ENCODE measurements at regions not wholly inside any gene's neighbourhood (a gene's known extent, or its start where the extent isn't known, plus 50 kb on each side); places are given as distances from the start of the nearest gene placed in this dataset.

DNA sequence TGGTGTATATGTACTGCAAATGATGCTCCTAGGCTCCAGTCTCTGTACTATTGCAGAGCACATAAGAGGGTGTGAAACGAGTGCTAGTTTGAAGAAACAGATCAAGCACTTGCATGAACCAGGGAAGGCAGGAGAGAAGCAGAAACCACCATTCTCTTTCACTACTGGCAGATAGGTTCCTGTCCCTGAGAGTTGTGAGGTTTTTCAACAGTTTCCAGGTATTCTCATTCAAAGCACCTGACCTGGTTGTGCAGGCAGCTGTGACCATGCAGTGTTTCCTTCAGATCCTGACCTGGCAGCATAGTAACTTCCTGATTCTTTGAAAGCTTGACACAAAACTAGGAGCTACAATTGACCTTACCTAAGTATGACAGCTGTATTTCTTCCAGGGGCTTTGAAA lies 164.9 kb downstream of the UFM1 start:
- H3K36me3 ChIP-seq (ENCODE audit: control insufficient read depth, insufficient read depth, low read length): no peaks in the 10 kb centered on the region

GRCh38 chr13:38518328-38518727 lies 168.5 kb upstream of the FREM2 start:
- CTCF ChIA-PET: interaction anchor here (0.7 to 1.2 kb wide), 2 partner anchors 9 to 13 kb away, joined by 3 read pairs; no protein-coding TSS in a partner anchor
- H3K27me3 ChIP-seq (ENCODE audit: control insufficient read depth, insufficient read depth, low read length): no peaks in the 10 kb centered on the region; the same call in 1 of the 2 replicates
- no peak for DNase-seq (ENCODE audit: low read depth)
- POLR2A ChIA-PET: no interaction called here
- no peaks in the 10 kb centered on the region for H3K36me3 ChIP-seq (ENCODE audit: control insufficient read depth, insufficient read depth, low read length)
- TF ChIP-seq, protein P1, sequence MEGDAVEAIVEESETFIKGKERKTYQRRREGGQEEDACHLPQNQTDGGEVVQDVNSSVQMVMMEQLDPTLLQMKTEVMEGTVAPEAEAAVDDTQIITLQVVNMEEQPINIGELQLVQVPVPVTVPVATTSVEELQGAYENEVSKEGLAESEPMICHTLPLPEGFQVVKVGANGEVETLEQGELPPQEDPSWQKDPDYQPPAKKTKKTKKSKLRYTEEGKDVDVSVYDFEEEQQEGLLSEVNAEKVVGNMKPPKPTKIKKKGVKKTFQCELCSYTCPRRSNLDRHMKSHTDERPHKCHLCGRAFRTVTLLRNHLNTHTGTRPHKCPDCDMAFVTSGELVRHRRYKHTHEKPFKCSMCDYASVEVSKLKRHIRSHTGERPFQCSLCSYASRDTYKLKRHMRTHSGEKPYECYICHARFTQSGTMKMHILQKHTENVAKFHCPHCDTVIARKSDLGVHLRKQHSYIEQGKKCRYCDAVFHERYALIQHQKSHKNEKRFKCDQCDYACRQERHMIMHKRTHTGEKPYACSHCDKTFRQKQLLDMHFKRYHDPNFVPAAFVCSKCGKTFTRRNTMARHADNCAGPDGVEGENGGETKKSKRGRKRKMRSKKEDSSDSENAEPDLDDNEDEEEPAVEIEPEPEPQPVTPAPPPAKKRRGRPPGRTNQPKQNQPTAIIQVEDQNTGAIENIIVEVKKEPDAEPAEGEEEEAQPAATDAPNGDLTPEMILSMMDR (IDR thresholded peaks at IDR 0.05; ENCODE audit: insufficient read depth, low read depth, low read length): no peak
- no peak overlapping the region for H3K4me3 ChIP-seq (ENCODE audit: low read depth, low read length)

More for the DNA sequence above, 164.9 kb downstream of the UFM1 start:
- Histone ChIP-seq H3K27me3 (ENCODE audit: control insufficient read depth, insufficient read depth, low read length) (no peaks in the 10 kb centered on the region), H3K4me3 (ENCODE audit: low read depth, low read length) (no peak overlapping the region)
- CTCF ChIA-PET: no interaction called here
- POLR2A ChIA-PET: no interaction called here
- no peak for DNase-seq (ENCODE audit: low read depth)
- TF ChIP-seq, protein P1 (IDR thresholded peaks at IDR 0.05; ENCODE audit: insufficient read depth, low read depth, low read length): no peak

- H3K36me3 ChIP-seq (ENCODE audit: control insufficient read depth, insufficient read depth, low read length): no peaks in the 10 kb centered on the region
- CTCF ChIA-PET: no interaction called here
- no peak overlapping the region for H3K4me3 ChIP-seq (ENCODE audit: low read depth, low read length)
- TF ChIP-seq, protein P1 (IDR thresholded peaks at IDR 0.05; ENCODE audit: insufficient read depth, low read depth, low read length): no peak
- DNase-seq (ENCODE audit: low read depth): no peak
- H3K27me3 ChIP-seq (ENCODE audit: control insufficient read depth, insufficient read depth, low read length): no peaks in the 10 kb centered on the region; the same call in 1 of the 2 replicates
- POLR2A ChIA-PET: no interaction called here
These were observed 167.5 kb upstream of the FREM2 start for GRCh38 chr13:38519229-38519911.

DNA sequence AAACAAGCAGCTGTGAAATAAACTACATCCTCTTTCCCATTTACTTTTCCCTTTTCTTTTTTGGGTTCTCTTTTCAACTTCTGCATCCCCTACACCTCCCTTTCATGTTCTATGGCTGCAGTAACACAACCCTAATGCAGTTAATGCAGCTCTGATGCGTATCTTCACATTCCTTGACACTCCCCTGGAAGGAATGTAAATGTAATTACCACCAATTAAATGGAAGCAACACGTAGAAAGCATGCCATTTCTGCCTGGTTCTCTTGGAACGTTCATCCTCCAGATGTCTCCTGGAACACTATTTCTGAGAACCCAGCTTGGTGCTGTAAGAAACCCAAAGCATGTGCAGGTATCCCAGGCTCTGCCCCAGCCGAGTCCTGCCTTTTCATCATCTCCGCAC lies 166.8 kb upstream of the FREM2 start:
- no peaks in the 10 kb centered on the region for H3K36me3 ChIP-seq (ENCODE audit: control insufficient read depth, insufficient read depth, low read length)
- H3K4me3 ChIP-seq (ENCODE audit: low read depth, low read length): no peak overlapping the region
- TF ChIP-seq, protein P1 (IDR thresholded peaks at IDR 0.05; ENCODE audit: insufficient read depth, low read depth, low read length): no peak
- ChIA-PET CTCF (no interaction called here), POLR2A (no interaction called here)
- DNase-seq (ENCODE audit: low read depth): no peak
- no peaks in the 10 kb centered on the region; the same call in 1 of the 2 replicates for H3K27me3 ChIP-seq (ENCODE audit: control insufficient read depth, insufficient read depth, low read length)

GRCh38 chr13:38527140-38527539 lies 159.7 kb upstream of the FREM2 start:
- no peaks in the 10 kb centered on the region for H3K36me3 ChIP-seq (ENCODE audit: control insufficient read depth, insufficient read depth, low read length)
- TF ChIP-seq, protein P1 (IDR thresholded peaks at IDR 0.05; ENCODE audit: insufficient read depth, low read depth, low read length): no peak
- H3K4me3 ChIP-seq (ENCODE audit: low read depth, low read length): no peak overlapping the region
- ChIA-PET CTCF (interaction anchor here (0.7 to 0.9 kb wide), 2 partner anchors 9 kb away, joined by 3 read pairs; no protein-coding TSS in a partner anchor), POLR2A (no interaction called here)
- DNase-seq (ENCODE audit: low read depth): no peak
- no peaks in the 10 kb centered on the region; the same call in 1 of the 2 replicates for H3K27me3 ChIP-seq (ENCODE audit: control insufficient read depth, insufficient read depth, low read length)

Data from BJ (cell line).